Central memory CD4-positive, alpha-beta T cell (primary cell): ENCODE measurements at regions not wholly inside any gene's neighbourhood (a gene's known extent, or its start where the extent isn't known, plus 50 kb on each side); places are given as distances from the start of the nearest gene placed in this dataset.
"Not testable (repeated sequence)": the region's sequence is repeated elsewhere in the genome, so short reads cannot be mapped to it uniquely, and the experiment has no call there.

Experiments used
- DNase-seq: peaks from one replicate; pipeline ENCODE4 v3.0.0; 2022

DNA sequence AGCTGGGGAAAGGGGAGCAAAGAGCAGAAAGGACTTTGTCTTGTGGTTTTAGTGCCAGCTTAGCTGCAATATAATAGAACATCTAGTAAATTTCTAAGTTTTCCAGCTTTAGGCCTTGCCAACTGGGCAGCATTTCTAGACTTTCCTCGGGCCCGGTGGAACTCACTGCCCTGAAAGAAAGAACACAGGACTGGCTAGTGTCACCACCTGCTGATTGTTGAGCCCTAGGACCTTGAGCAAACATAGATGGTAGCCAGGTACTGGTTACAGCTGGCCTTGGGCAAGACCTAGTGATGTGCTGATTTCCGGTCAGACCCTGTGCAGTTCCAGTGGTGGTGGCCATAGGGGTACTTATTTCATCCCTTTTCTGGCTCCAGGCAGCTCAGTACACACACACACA lies 753.2 kb upstream of the B3GALT2 start:
- no peak for DNase-seq

DNA sequence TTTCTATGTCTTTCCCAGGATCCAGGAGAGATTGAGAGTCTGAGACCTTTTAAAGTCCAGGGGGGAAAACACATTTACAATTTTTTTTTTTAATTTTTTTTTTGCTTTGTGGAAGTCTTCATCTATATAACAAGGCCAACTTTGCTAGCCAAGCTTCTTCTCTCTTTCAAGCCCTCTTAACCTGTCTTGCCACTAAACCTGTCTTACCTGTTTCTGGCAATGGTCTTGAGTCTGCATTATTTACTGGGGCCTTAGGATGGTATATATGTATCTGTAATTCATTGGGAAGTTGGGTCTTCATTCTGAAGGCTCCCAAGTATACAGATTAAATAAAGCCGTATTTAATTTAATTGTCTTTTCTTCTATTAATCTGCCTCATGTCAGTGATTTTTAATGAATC lies 750.9 kb upstream of the B3GALT2 start:
- DNase-seq: no peak

GRCh38 chr1:193932979-193933378 lies 746.6 kb upstream of the B3GALT2 start:
- DNase-seq: no peak

- no peak for DNase-seq
Measured at GRCh38 chr1:193931356-193931755, 744.9 kb upstream of the B3GALT2 start.

DNA sequence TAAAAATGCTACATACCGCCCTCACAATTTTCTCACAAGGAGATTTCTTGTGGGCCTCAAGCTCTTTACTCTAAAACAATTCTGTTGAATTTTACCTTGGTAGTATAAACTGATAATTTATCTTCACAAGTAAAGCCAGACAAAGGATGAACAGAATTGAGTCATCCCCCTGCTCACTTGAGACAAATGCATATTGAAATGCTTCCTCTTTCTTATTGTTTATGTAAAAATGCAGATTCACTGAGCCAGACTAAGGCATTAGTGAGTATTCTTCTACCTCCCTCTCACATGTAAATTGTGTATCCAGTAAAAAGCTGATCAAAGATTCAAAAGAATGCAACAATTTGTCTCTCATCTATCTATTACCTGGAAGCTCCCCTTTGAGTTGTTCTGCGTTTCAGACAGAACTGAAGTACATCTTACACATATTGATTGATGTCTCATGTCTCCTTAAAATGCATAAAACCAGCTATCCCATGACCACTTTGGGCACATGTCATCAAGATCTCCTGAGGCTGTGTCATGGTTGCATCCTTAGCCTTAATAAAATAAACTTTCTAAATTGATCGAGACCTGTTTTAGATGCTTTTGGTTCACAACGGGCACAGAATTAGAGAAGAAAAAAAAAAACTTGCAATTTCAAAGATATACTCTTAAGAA lies 743.1 kb upstream of the B3GALT2 start:
- DNase-seq: no peak

- no peak for DNase-seq
Measured at GRCh38 chr1:193927550-193927949, 741.1 kb upstream of the B3GALT2 start.

DNA sequence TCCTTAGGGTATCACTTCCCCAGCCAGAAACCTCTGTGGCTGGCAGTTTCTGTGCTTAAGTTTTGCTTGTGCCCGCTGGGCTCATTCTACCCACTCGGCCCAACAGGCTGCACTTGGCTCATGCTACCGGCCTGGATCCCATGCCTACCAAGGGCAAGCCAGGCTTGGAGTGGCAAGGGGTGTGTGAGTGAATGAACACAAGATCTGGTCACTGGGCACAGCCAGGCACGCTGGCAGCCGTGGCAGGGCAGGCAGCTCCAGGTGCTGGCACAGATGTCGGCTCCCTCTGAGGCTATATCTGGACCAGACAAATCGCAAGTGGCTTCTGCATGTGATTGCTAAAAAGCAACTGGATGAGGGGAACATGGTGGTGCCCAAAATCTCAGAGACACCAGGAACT lies 740.5 kb upstream of the B3GALT2 start:
- no peak for DNase-seq

DNA sequence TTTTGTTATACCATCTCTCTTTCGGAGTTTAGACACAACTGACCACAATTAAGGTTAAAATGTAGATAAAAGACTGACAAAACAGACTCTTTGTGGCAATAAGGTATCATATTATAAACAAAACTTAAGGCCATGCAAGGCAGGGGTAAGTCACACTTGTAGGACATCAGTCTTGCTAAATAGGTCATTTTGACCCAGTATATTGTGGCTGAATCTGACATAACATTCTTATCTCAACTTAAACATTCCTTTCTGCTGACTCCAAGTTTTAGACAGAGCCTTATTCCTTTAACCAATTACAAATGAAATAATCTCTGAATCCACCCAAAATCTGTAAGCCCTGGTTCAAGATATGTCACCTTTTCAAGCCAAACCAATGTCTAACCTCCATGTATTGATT lies 733.4 kb upstream of the B3GALT2 start:
- no peak for DNase-seq

- DNase-seq: no peak
Measured at GRCh38 chr1:193916452-193916851, 730.0 kb upstream of the B3GALT2 start.

DNA sequence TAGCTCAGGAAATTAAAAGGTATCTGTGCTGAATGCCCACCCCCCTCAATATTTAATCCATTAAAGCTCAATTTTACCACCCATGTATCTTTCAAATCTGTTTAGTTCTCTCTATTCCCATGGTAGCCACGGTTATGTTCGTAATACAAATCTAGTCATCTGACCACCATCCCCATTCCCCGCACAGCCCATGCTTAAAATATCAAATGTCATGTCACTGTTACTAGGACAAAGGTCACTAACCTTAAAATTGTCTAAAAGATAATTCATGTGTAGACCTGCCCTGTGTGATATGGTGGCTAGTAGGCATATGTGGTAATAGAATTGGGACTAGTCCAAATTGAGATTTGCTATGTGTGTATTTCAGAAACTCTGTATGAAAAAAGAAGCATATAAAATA lies 728.5 kb upstream of the B3GALT2 start:
- DNase-seq: no peak

DNA sequence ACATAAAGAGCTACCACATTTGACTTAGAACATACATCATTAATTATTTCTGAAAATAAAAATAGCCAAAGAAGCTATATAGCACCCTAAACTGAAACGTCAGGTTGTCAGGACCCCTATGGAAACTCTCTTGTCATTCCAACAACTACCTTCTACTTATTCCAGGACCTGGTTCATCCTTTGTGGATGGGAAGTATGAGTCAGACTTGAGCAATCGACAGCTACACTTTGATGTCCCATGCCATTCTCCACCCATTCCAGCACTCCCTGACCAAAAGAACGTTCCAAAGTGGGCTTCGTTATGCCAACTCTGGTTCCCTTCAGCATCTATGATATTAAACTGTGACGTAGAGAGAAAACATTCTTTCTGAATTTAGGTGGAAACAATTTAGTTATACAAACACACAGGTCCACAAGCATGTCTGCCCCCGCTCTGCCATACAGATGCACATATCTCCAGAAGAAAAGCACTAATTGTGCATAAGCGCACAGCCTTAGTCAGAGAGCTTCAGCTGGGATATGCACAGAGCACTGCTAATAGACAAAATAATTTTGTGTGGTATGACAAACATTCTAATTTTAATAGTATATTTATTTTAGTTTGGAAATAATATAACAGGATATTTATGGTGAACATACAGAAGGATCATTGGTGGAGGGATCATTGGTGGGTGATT lies 723.1 kb upstream of the B3GALT2 start:
- DNase-seq: no peak

DNA sequence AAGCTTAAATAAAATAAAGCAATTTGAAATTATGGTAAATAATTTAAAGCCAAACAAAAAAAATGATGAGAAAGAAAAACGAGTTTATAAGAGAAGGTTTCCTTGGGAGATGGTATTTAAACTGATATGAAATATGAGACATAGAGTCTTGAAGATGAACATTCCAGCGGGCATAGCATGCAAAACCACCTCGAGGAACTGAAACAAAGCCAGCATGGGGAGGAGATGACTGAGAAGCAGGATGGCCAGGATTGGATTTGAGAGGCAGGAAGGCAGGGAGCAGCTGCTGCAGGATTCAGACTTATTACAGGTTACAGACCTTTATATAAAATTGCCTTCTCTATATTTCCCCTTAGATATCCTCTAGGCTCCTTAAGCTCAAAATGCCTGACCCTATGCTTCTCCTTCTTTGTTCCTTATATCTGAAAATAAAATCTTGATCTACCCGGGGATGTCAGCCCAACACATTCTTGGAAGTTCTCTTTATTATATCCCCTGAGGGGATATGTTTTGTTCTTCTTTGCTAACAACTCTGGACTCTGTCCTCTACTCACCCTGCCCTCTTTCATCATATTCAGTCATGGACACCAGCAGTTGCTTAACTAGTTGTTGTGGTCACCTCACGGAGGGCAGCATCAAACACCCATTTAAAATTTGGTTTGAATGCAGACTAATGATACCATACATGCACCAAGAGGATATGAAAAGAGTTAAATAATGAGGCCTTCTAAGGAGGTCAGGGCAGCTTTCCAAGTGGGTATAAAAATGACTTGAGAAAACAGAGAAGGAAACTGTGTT lies 719.1 kb upstream of the B3GALT2 start:
- DNase-seq: no peak

GRCh38 chr1:193891788-193892187 lies 705.4 kb upstream of the B3GALT2 start:
- no peak for DNase-seq

DNA sequence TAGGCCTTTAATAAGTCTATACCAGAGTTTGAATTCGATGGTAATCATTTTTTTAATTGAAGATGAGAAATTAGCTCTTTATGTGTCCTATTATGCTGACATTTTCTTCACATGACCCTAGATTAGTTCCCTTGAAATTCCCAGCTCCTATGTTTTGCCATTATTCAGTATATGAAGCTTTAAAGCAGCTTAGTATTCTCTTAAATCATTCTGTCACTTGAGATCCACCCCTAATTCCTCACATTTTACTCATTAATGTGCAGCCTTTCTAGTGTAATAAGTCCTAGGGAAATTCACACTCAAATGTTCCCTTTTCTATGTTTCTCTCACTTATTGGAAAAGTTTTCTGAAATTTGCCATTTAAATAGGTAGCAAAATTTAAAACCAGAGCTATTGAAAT lies 704.5 kb upstream of the B3GALT2 start:
- no peak for DNase-seq

- no peak for DNase-seq
Measured at GRCh38 chr1:193884848-193885558, 698.6 kb upstream of the B3GALT2 start.

GRCh38 chr1:193877920-193878319 lies 691.5 kb upstream of the B3GALT2 start:
- DNase-seq: not testable (repeated sequence)

DNA sequence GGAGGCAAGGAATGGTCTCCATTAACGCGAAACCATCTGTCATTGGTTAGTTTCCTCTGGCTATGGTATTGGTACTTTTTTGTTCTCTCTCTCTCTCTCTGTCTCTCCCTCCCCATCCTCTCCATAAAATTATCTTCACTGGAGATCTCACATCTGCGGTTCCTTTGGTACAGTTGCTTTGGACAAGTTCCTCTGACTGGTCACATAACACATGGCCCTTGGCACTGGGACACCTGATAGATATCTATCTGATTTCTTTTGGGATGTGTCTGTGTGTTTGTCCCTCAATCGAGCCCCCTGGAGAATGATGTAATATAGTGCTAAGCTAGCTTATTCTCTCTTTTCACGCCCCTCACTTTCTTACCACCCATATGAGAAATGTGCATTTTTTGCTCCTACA lies 682.0 kb upstream of the B3GALT2 start:
- no peak for DNase-seq

- no peak for DNase-seq
Measured at GRCh38 chr1:193856261-193856660, 669.8 kb upstream of the B3GALT2 start.

- no peak for DNase-seq
Measured at GRCh38 chr1:193850745-193851144, 664.3 kb upstream of the B3GALT2 start.

- DNase-seq: no peak
Measured at GRCh38 chr1:193846876-193847604, 660.6 kb upstream of the B3GALT2 start.

- DNase-seq: no peak
Measured at GRCh38 chr1:193846411-193846810, 660.0 kb upstream of the B3GALT2 start.

- no peak for DNase-seq
Measured at GRCh38 chr1:193841857-193842256, 655.4 kb upstream of the B3GALT2 start.

DNA sequence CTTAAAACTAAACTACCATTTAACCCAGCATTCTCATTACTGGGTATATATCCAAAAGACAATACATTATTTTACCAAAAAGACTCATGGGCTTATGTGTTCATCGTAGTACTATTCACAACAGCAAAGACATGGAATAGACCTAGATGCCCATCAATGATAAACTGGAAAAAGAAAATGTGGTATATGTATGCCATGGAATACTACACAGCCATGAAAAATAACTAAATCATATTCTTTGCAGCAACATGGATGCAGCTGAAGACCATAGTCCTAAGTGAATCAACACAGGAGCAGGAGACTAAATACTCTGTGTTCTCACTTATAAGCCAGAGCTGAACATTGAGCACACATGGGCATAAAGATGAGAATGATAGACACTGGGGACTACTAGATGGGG lies 645.1 kb upstream of the B3GALT2 start:
- DNase-seq: no peak
